WTC11 (cell line): ENCODE measurements at regions not wholly inside any gene's neighbourhood (a gene's known extent, or its start where the extent isn't known, plus 50 kb on each side); places are given as distances from the start of the nearest gene placed in this dataset.

Experiments
- SMAD3 ChIP-seq: sonication (generic); formaldehyde crosslinking; IDR thresholded peaks from 2 replicates; pipeline ENCODE4 v1.8.0; 2022; ENCODE audit warnings: missing genetic modification reagents, mild to moderate bottlenecking, borderline replicate concordance
- TCF7 ChIP-seq: sonication (generic); formaldehyde crosslinking; IDR thresholded peaks from 2 replicates; pipeline ENCODE4 v1.8.0; 2022; ENCODE audit warnings: mild to moderate bottlenecking, low read depth, missing genetic modification reagents, moderate library complexity

DNA sequence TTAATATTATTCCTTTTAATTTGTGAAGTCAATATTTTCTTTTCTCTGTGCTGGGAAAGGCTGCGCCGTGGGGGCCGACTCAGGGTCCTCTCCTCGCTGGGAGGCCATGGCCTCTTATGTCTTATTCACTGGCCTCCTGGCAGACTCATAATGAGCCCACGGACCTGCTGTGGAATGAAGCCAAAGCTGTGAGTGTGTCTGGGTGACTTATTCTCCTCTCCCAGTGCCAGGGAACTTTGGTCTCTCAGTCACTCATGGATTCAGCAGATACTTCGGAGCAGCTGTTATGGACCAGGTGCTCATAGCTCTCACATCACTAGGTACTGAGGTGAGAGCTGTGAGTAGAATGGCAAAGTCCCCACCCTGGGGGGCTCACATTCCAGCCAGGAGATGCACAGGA lies 297.6 kb downstream of the CDH26 start:
- TF ChIP-seq TCF7 (CRISPR knock-in tag) (no peak), SMAD3 (CRISPR knock-in tag) (no peak)
